Uterus (tissue), 2 donors: ENCODE measurements at regions not wholly inside any gene's neighbourhood (a gene's known extent, or its start where the extent isn't known, plus 50 kb on each side); places are given as distances from the start of the nearest gene placed in this dataset.

ENCODE experiments used
- POLR2A ChIP-seq, 2 donors: fragments of 450-650 bp; IDR thresholded peaks; one replicate each; pipeline ENCODE4 v1.6.1; 2016; ENCODE audit warnings: antibody characterized with exemption in 2 of 2, mild to moderate bottlenecking in 1 of 2, moderate library complexity in 1 of 2
- TF ChIP-seq, protein P1 (sequence below), 4 experiments: fragments of 200-600 bp in 2 of 4; fragments of 450-650 bp in 2 of 4; sonication (generic) in 2 of 4; IDR thresholded peaks; one replicate each; pipeline ENCODE4 v1.5.1; 2016 to 2019; ENCODE audit warnings: antibody characterized with exemption in 4 of 4, mild to moderate bottlenecking in 2 of 4, moderate library complexity in 1 of 4

DNA sequence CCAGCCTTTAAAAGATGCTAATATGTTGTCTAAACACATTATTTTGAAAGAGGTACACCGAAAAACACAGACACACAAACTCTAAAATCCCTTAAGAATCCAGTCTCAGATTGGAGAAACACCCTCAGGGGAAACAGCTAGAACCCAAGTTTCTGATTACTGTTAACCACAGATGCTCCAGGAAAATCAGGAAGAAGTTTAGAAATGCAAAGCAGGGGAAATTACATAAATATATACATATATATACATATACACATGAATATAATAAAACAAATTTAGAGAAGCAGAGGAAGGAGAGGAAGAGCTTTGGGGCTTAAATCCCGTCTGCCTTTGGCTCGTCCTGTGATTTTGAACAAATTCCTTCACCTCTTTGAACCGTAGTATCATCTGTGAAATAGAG, 73.2 kb upstream of the KLF4 start:
- TF ChIP-seq, protein P1, sequence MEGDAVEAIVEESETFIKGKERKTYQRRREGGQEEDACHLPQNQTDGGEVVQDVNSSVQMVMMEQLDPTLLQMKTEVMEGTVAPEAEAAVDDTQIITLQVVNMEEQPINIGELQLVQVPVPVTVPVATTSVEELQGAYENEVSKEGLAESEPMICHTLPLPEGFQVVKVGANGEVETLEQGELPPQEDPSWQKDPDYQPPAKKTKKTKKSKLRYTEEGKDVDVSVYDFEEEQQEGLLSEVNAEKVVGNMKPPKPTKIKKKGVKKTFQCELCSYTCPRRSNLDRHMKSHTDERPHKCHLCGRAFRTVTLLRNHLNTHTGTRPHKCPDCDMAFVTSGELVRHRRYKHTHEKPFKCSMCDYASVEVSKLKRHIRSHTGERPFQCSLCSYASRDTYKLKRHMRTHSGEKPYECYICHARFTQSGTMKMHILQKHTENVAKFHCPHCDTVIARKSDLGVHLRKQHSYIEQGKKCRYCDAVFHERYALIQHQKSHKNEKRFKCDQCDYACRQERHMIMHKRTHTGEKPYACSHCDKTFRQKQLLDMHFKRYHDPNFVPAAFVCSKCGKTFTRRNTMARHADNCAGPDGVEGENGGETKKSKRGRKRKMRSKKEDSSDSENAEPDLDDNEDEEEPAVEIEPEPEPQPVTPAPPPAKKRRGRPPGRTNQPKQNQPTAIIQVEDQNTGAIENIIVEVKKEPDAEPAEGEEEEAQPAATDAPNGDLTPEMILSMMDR (IDR thresholded peaks at IDR 0.05) = no peak
- no peak for TF ChIP-seq POLR2A (IDR thresholded peaks at IDR 0.05)
